H1 (cell line): ENCODE measurements at regions not wholly inside any gene's neighbourhood (a gene's known extent, or its start where the extent isn't known, plus 50 kb on each side); places are given as distances from the start of the nearest gene placed in this dataset.
A peak's percentile ranks its signal among the peaks of the same experiment; 100 is the strongest.

Experiments
- CTCF ChIA-PET: fragments of 300-600 bp; sonication (Branson Sonifier 250); formaldehyde crosslinking; loops from one replicate; lab custom pipeline; 2021; ENCODE audit not compliant: partially characterized antibody; lab: Charles Lee
- POLR2A ChIA-PET: fragments of 300-600 bp; sonication (Branson Sonifier 250); formaldehyde crosslinking; loops from one replicate; lab custom pipeline; 2021; ENCODE audit warnings: inconsistent platforms; ENCODE audit not compliant: partially characterized antibody; lab: Charles Lee
- DNase-seq, 2 experiments: peaks; one replicate each; pipeline versions ENCODE4 v3.0.0 to v3.0.0-alpha.2; 2010 to 2022; ENCODE audit warnings: low spot score in 2 of 2, low read depth in 1 of 2, mixed read lengths in 1 of 2
- FAIRE-seq: peaks from 2 replicates; lab custom pipeline; 2011; peaks lifted over from hg19 to GRCh38; lab: Jason Lieb, UNC
- H2AFZ ChIP-seq: 2 replicates; pipeline ENCODE4 v1.8.1; 2012; ENCODE audit warnings: low read length, inconsistent platforms
- H2AK5ac ChIP-seq: 2 replicates; pipeline ENCODE4 v1.6.1; 2013; ENCODE audit warnings: low read depth, low read length
- H2BK120ac ChIP-seq: replicated peaks from 2 replicates; pipeline ENCODE3; 2013; ENCODE audit warnings: low read depth, low read length, inconsistent platforms
- H2BK12ac ChIP-seq: 2 replicates; pipeline ENCODE4 v1.6.1; 2013; ENCODE audit warnings: low read depth, low read length
- H2BK15ac ChIP-seq: 2 replicates; pipeline ENCODE4 v1.6.1; 2013; ENCODE audit warnings: low read length
- H2BK20ac ChIP-seq: 2 replicates; pipeline ENCODE4 v1.6.1; 2013; ENCODE audit warnings: low read length
- H2BK5ac ChIP-seq: 2 replicates; pipeline ENCODE4 v1.6.1; 2013; ENCODE audit warnings: low read depth, low read length
- H3K14ac ChIP-seq: 2 replicates; pipeline ENCODE4 v1.6.1; 2013; ENCODE audit warnings: inconsistent platforms; ENCODE audit not compliant: insufficient read length
- H3K18ac ChIP-seq: 2 replicates; pipeline ENCODE4 v1.6.1; 2013; ENCODE audit warnings: low read length; ENCODE audit errors: extremely low read depth
- H3K23ac ChIP-seq: 2 replicates; pipeline ENCODE4 v1.6.1; 2013; ENCODE audit warnings: inconsistent platforms; ENCODE audit not compliant: insufficient read length
- H3K23me2 ChIP-seq: 2 replicates; pipeline ENCODE4 v1.6.1; 2013; ENCODE audit warnings: low read depth, low read length
- H3K27ac ChIP-seq: 2 replicates; pipeline ENCODE4 v1.6.1; 2011; ENCODE audit warnings: low read depth, low read length, inconsistent platforms
- H3K27me3 ChIP-seq, 4 experiments: replicated peaks in 1 of 4; 1 replicate in 1 of 4; 2 replicates in 3 of 4; pipeline versions ENCODE4 v1.6.1 to v1.8.1; 2011 to 2013; ENCODE audit warnings: low read length in 3 of 4, mild to moderate bottlenecking in 3 of 4, inconsistent platforms in 2 of 4, mixed read lengths in 2 of 4, moderate library complexity in 1 of 4; ENCODE audit not compliant: control insufficient read depth in 3 of 4, insufficient read depth in 3 of 4; ENCODE audit errors: extremely low read depth in 1 of 4
- H3K36me3 ChIP-seq, 4 experiments: 2 replicates each; pipeline versions ENCODE4 v1.6.1 to v1.8.1; 2011 to 2013; ENCODE audit warnings: mild to moderate bottlenecking in 4 of 4, low read length in 3 of 4, moderate library complexity in 2 of 4, control low read depth in 1 of 4, inconsistent platforms in 1 of 4; ENCODE audit not compliant: insufficient read depth in 4 of 4, control insufficient read depth in 2 of 4
- H3K4ac ChIP-seq: replicated peaks from 2 replicates; pipeline ENCODE3; 2013; ENCODE audit warnings: low read length, low read depth, mixed read lengths, inconsistent platforms; ENCODE audit not compliant: insufficient read length
- H3K4me1 ChIP-seq, 4 experiments: replicated peaks in 1 of 4; 1 replicate in 1 of 4; 2 replicates in 3 of 4; pipeline versions ENCODE4 v1.6.1 to v1.8.1; 2011 to 2013; ENCODE audit warnings: low read length in 3 of 4, inconsistent platforms in 2 of 4, mixed read lengths in 1 of 4; ENCODE audit not compliant: insufficient read depth in 4 of 4, control insufficient read depth in 3 of 4
- H3K4me2 ChIP-seq, 2 experiments: 2 replicates each; pipeline versions ENCODE4 v1.6.1 to v1.8.1; 2011 to 2013; ENCODE audit warnings: low read depth in 2 of 2, low read length in 2 of 2, control low read depth in 1 of 2, inconsistent platforms in 1 of 2, mild to moderate bottlenecking in 1 of 2; ENCODE audit not compliant: insufficient read depth in 1 of 2
- H3K4me3 ChIP-seq, 4 experiments: fragments of 200-600, 300-600 bp in 1 of 4; sonication (generic), shearing (Covaris generic), sonication (Bioruptor Twin) in 1 of 4; 2 replicates each; pipeline versions ENCODE4 v1.5.1 to v1.8.1; 2011 to 2016; ENCODE audit warnings: low read length in 4 of 4, low read depth in 3 of 4, control low read depth in 2 of 4, inconsistent platforms in 2 of 4, mild to moderate bottlenecking in 2 of 4, mixed read lengths in 1 of 4, moderate library complexity in 1 of 4; ENCODE audit not compliant: insufficient read depth in 2 of 4; ENCODE audit errors: extremely low read depth in 1 of 4
- H3K56ac ChIP-seq: replicated peaks from 2 replicates; pipeline ENCODE3; 2013; ENCODE audit warnings: low read depth, mild to moderate bottlenecking, mixed read lengths, low read length, inconsistent platforms; ENCODE audit not compliant: insufficient read length
- H3K79me1 ChIP-seq: 2 replicates; pipeline ENCODE4 v1.6.1; 2013; ENCODE audit warnings: low read depth, low read length, control low read depth
- H3K79me2 ChIP-seq, 2 experiments: 2 replicates each; pipeline versions ENCODE4 v1.6.1 to v1.8.1; 2012 to 2013; ENCODE audit warnings: low read length in 2 of 2, mild to moderate bottlenecking in 2 of 2, inconsistent platforms in 1 of 2; ENCODE audit not compliant: insufficient read depth in 2 of 2, control insufficient read depth in 1 of 2
- H3K9ac ChIP-seq, 4 experiments: replicated peaks in 1 of 4; 1 replicate in 1 of 4; 2 replicates in 3 of 4; pipeline versions ENCODE4 v1.6.1 to v1.8.1; 2011 to 2013; ENCODE audit warnings: low read depth in 3 of 4, low read length in 3 of 4, control low read depth in 2 of 4, mild to moderate bottlenecking in 2 of 4, moderate library complexity in 2 of 4, inconsistent platforms in 1 of 4; ENCODE audit errors: extremely low read depth in 1 of 4
- H3K9me3 ChIP-seq, 2 experiments: 2 replicates each; pipeline versions ENCODE4 v1.6.1 to v1.8.1; 2012 to 2013; ENCODE audit warnings: mild to moderate bottlenecking in 2 of 2, moderate library complexity in 2 of 2, control low read depth in 1 of 2, inconsistent platforms in 1 of 2, low read depth in 1 of 2, low read length in 1 of 2, mixed read lengths in 1 of 2; ENCODE audit not compliant: insufficient read depth in 2 of 2
- H4K20me1 ChIP-seq, 2 experiments: replicated peaks in 1 of 2; 2 replicates each; pipeline versions ENCODE3 to v1.8.1; 2011 to 2013; ENCODE audit warnings: inconsistent platforms in 2 of 2, low read length in 2 of 2, mild to moderate bottlenecking in 1 of 2; ENCODE audit not compliant: insufficient read depth in 2 of 2, control insufficient read depth in 1 of 2
- H4K5ac ChIP-seq: 2 replicates; pipeline ENCODE4 v1.6.1; 2013; ENCODE audit warnings: low read length, low read depth, mixed read lengths, inconsistent platforms; ENCODE audit not compliant: insufficient read length
- H4K8ac ChIP-seq: 2 replicates; pipeline ENCODE4 v1.8.0; 2013; ENCODE audit warnings: mild to moderate bottlenecking, moderate library complexity, low read length, inconsistent platforms; ENCODE audit not compliant: insufficient read depth; ENCODE audit errors: extremely low read depth
- H4K91ac ChIP-seq: replicated peaks from 2 replicates; pipeline ENCODE3; 2013; ENCODE audit warnings: low read length, mixed read lengths, inconsistent platforms; ENCODE audit not compliant: insufficient read length
- CEBPB ChIP-seq: IDR thresholded peaks from 2 replicates; pipeline ENCODE4 v1.6.1; 2012; ENCODE audit warnings: low read depth, low read length
- EZH2 ChIP-seq: fragments of 200-600 bp; sonication (generic); IDR thresholded peaks from 2 replicates; pipeline ENCODE4 v1.7.1; 2012; ENCODE audit warnings: low read depth, mild to moderate bottlenecking, moderate library complexity, low read length, inconsistent platforms; ENCODE audit not compliant: severe bottlenecking
- GABPA ChIP-seq: IDR thresholded peaks from 2 replicates; pipeline ENCODE4 v1.6.1; 2011; ENCODE audit warnings: mild to moderate bottlenecking, low read length, moderate library complexity, borderline replicate concordance; ENCODE audit not compliant: insufficient read depth
- JUND ChIP-seq: IDR thresholded peaks from 2 replicates; pipeline ENCODE4 v1.6.1; 2011; ENCODE audit warnings: mild to moderate bottlenecking, improper control_type of control experiment, low read length
- SIN3A ChIP-seq, 2 experiments: IDR thresholded peaks in 1 of 2; conservative IDR thresholded peaks in 1 of 2; 2 replicates each; pipeline ENCODE4 v1.6.1; 2011 to 2012; ENCODE audit warnings: low read length in 2 of 2, improper control_type of control experiment in 1 of 2, low read depth in 1 of 2, mild to moderate bottlenecking in 1 of 2
- TAF7 ChIP-seq: optimal IDR thresholded peaks from 2 replicates; pipeline ENCODE3; 2011; ENCODE audit warnings: low read depth, mild to moderate bottlenecking, inconsistent platforms, low read length, moderate library complexity, borderline replicate concordance
- TEAD4 ChIP-seq: IDR thresholded peaks from 2 replicates; pipeline ENCODE4 v1.6.1; 2012; ENCODE audit warnings: low read depth, low read length, inconsistent platforms, mixed read lengths
- ZNF274 ChIP-seq: IDR thresholded peaks from 2 replicates; pipeline ENCODE4 v1.7.0; 2012; ENCODE audit warnings: low read length, borderline replicate concordance; ENCODE audit errors: extremely low read depth
- WGBS, 2 experiments: shearing (Covaris generic) in 1 of 2; methylation state at CpG; one replicate each; pipeline versions ENCODE4 v1.1.6 to v1.1.7; 2013 to 2015; ENCODE audit warnings: low lambda C conversion rate in 2 of 2, mixed read lengths in 2 of 2, inconsistent platforms in 1 of 2, low coverage in 1 of 2, missing lambda C conversion rate in 1 of 2; ENCODE audit not compliant: insufficient replicate concordance in 2 of 2, insufficient coverage in 1 of 2, insufficient read length in 1 of 2; ENCODE audit errors: extremely low coverage in 1 of 2, missing lambda C conversion rate in 1 of 2; 5-methylcytosine and 5-hydroxymethylcytosine counted together

GRCh38 chr2:146873646-146874259 is 971.1 kb upstream of the ACVR2A start:
- H3K4me3 ChIP-seq = no peak overlapping the region
- H2BK12ac ChIP-seq = no peak overlapping the region
- no peak for FAIRE-seq
- H2BK20ac ChIP-seq = no peak overlapping the region
- H3K79me1 ChIP-seq = no peaks in the 10 kb centered on the region
- no peak overlapping the region for H3K4me2 ChIP-seq
- H4K8ac ChIP-seq = no peak overlapping the region
- H3K9ac ChIP-seq = no peak overlapping the region
- no peaks in the 10 kb centered on the region for H3K79me2 ChIP-seq
- ChIA-PET POLR2A (no interaction called here), CTCF (interaction anchor here (1.4 kb wide), 1 partner anchor 54 kb away, joined by 3 read pairs; no protein-coding TSS in a partner anchor)
- H3K14ac ChIP-seq = no peak overlapping the region
- H3K27me3 ChIP-seq = no peaks in the 10 kb centered on the region
- H3K9me3 ChIP-seq = no peaks in the 10 kb centered on the region
- H3K56ac ChIP-seq = no peak overlapping the region
- no peak overlapping the region for H3K4ac ChIP-seq
- H2AK5ac ChIP-seq = no peak overlapping the region
- H2BK15ac ChIP-seq = no peak overlapping the region
- no peak for DNase-seq
- H3K27ac ChIP-seq = no peak overlapping the region
- H4K5ac ChIP-seq = no peak overlapping the region
- H2AFZ ChIP-seq = peak overlapping the region; percentile 84; the same call in 1 of the 2 replicates
- no peaks in the 10 kb centered on the region for H3K36me3 ChIP-seq
- H4K91ac ChIP-seq = no peak overlapping the region
- no peak overlapping the region for H3K18ac ChIP-seq
- H3K4me1 ChIP-seq = no peaks in the 10 kb centered on the region
- no peak overlapping the region for H2BK5ac ChIP-seq
- WGBS, 2 experiments = 84% methylated on average over 3 of the region's 3 CpGs; no CpG with 5 or more reads in 1 of the 2 experiments
- TF ChIP-seq SIN3A (conservative IDR thresholded peaks at IDR 0.05 in 1 of 2, IDR thresholded peaks at IDR 0.05 in 1 of 2; ENCODE audit: low read depth in 1 of 2, low read length in 2 of 2) = no peak
- TF ChIP-seq JUND = no peak
- TF ChIP-seq EZH2 = no peak
- no peak for TF ChIP-seq CEBPB
- TF ChIP-seq ZNF274 = no peak
- TF ChIP-seq TEAD4 = no peak
- TF ChIP-seq GABPA = no peak
- no peak for TF ChIP-seq TAF7
- TF ChIP-seq, all 59 proteins: peak for 0
- Histone ChIP-seq H4K20me1 (no peaks in the 10 kb centered on the region), H2BK120ac (no peak overlapping the region), H3K23me2 (no peaks in the 10 kb centered on the region), H3K23ac (no peak overlapping the region)
